ENCODE measurements at regions not wholly inside any gene's neighbourhood (a gene's known extent, or its start where the extent isn't known, plus 50 kb on each side); places are given as distances from the start of the nearest gene placed in this dataset.
"Not testable (repeated sequence)": the region's sequence is repeated elsewhere in the genome, so short reads cannot be mapped to it uniquely, and the experiment has no call there.

- no peak for DNase-seq
Measured at GRCh38 chr2:239723486-239724193, 301.5 kb downstream of the NDUFA10 start.

GRCh38 chr2:239722760-239723470 lies 302.2 kb downstream of the NDUFA10 start:
- no peak for DNase-seq

GRCh38 chr2:239721991-239722759 lies 303.0 kb downstream of the NDUFA10 start:
- DNase-seq = no peak

GRCh38 chr2:239721531-239721930 lies 303.6 kb downstream of the NDUFA10 start:
- no peak for DNase-seq

GRCh38 chr2:239720361-239721360 lies 304.5 kb downstream of the NDUFA10 start:
- DNase-seq = no peak

GRCh38 chr2:239719791-239720360 lies 305.3 kb downstream of the NDUFA10 start:
- no peak for DNase-seq

GRCh38 chr2:239718991-239719390 lies 306.2 kb downstream of the NDUFA10 start:
- DNase-seq = not testable (repeated sequence)

GRCh38 chr2:239717706-239718105 lies 307.4 kb downstream of the NDUFA10 start:
- DNase-seq = no peak

GRCh38 chr2:239717319-239717675 lies 307.8 kb downstream of the NDUFA10 start:
- no peak for DNase-seq

GRCh38 chr2:239716536-239717318 lies 308.4 kb downstream of the NDUFA10 start:
- no peak for DNase-seq

GRCh38 chr2:239716009-239716408 lies 309.1 kb downstream of the NDUFA10 start:
- no peak for DNase-seq

- DNase-seq = no peak
Measured at GRCh38 chr2:239715606-239716005, 309.5 kb downstream of the NDUFA10 start.

- no peak for DNase-seq
Measured at GRCh38 chr2:239715202-239715601, 309.9 kb downstream of the NDUFA10 start.

GRCh38 chr2:239714116-239714515 lies 311.0 kb downstream of the NDUFA10 start:
- no peak for DNase-seq

- no peak for DNase-seq
Measured at GRCh38 chr2:239712755-239713154, 311.9 kb upstream of the HDAC4 start.

GRCh38 chr2:239711911-239712570 lies 311.2 kb upstream of the HDAC4 start:
- no peak for DNase-seq

GRCh38 chr2:239710953-239711861 lies 310.4 kb upstream of the HDAC4 start:
- no peak for DNase-seq

GRCh38 chr2:239706367-239706766 lies 305.5 kb upstream of the HDAC4 start:
- DNase-seq = no peak

- DNase-seq = no peak
Measured at GRCh38 chr2:239704737-239705136, 303.9 kb upstream of the HDAC4 start.

GRCh38 chr2:239703834-239704233 lies 303.0 kb upstream of the HDAC4 start:
- no peak for DNase-seq
